ENCODE measurements at regions not wholly inside any gene's neighbourhood (a gene's known extent, or its start where the extent isn't known, plus 50 kb on each side); places are given as distances from the start of the nearest gene placed in this dataset.

- no peak for DNase-seq
- TF ChIP-seq GATA1 (IDR thresholded peaks at IDR 0.05; ENCODE audit: low read depth, low read length) (no peak), POLR2A (IDR thresholded peaks at IDR 0.05; ENCODE audit: low read length) (no peak)
Observed at GRCh38 chr6:115717472-115717871, 343.2 kb downstream of the FRK start.

GRCh38 chr6:115717062-115717461, 343.6 kb downstream of the FRK start:
- TF ChIP-seq POLR2A (IDR thresholded peaks at IDR 0.05; ENCODE audit: low read length) (no peak), GATA1 (IDR thresholded peaks at IDR 0.05; ENCODE audit: low read depth, low read length) (no peak)
- no peak for DNase-seq

GRCh38 chr6:115712291-115712961, 348.3 kb downstream of the FRK start:
- no peak for DNase-seq
- TF ChIP-seq POLR2A (IDR thresholded peaks at IDR 0.05; ENCODE audit: low read length) (no peak), GATA1 (IDR thresholded peaks at IDR 0.05; ENCODE audit: low read depth, low read length) (no peak)

GRCh38 chr6:115708850-115709249, 351.8 kb downstream of the FRK start:
- TF ChIP-seq POLR2A (IDR thresholded peaks at IDR 0.05; ENCODE audit: low read length) (no peak), GATA1 (IDR thresholded peaks at IDR 0.05; ENCODE audit: low read depth, low read length) (no peak)
- no peak for DNase-seq

GRCh38 chr6:115706981-115707380, 353.7 kb downstream of the FRK start:
- TF ChIP-seq POLR2A (IDR thresholded peaks at IDR 0.05; ENCODE audit: low read length), result no peak
- no peak for TF ChIP-seq GATA1 (IDR thresholded peaks at IDR 0.05; ENCODE audit: low read depth, low read length)
- no peak for DNase-seq

GRCh38 chr6:115706324-115706723, 354.4 kb downstream of the FRK start:
- no peak for DNase-seq
- no peak for TF ChIP-seq GATA1 (IDR thresholded peaks at IDR 0.05; ENCODE audit: low read depth, low read length)
- no peak for TF ChIP-seq POLR2A (IDR thresholded peaks at IDR 0.05; ENCODE audit: low read length)

GRCh38 chr6:115704028-115704427, 356.7 kb downstream of the FRK start:
- no peak for DNase-seq
- TF ChIP-seq GATA1 (IDR thresholded peaks at IDR 0.05; ENCODE audit: low read depth, low read length), result no peak
- TF ChIP-seq POLR2A (IDR thresholded peaks at IDR 0.05; ENCODE audit: low read length), result no peak

GRCh38 chr6:115691433-115691832, 369.3 kb downstream of the FRK start:
- no peak for TF ChIP-seq GATA1 (IDR thresholded peaks at IDR 0.05; ENCODE audit: low read depth, low read length)
- no peak for TF ChIP-seq POLR2A (IDR thresholded peaks at IDR 0.05; ENCODE audit: low read length)
- peak; percentile 61 to 83 for DNase-seq

- TF ChIP-seq GATA1 (IDR thresholded peaks at IDR 0.05; ENCODE audit: low read depth, low read length) (no peak), POLR2A (IDR thresholded peaks at IDR 0.05; ENCODE audit: low read length) (no peak)
- DNase-seq, result no peak
Observed at GRCh38 chr6:115690854-115691253, 369.8 kb downstream of the FRK start.

- no peak for TF ChIP-seq POLR2A (IDR thresholded peaks at IDR 0.05; ENCODE audit: low read length)
- TF ChIP-seq GATA1 (IDR thresholded peaks at IDR 0.05; ENCODE audit: low read depth, low read length), result no peak
- DNase-seq, result no peak
Observed at GRCh38 chr6:115681978-115682775, 378.5 kb downstream of the FRK start.

GRCh38 chr6:115680621-115681020, 380.1 kb downstream of the FRK start:
- no peak for TF ChIP-seq POLR2A (IDR thresholded peaks at IDR 0.05; ENCODE audit: low read length)
- no peak for TF ChIP-seq GATA1 (IDR thresholded peaks at IDR 0.05; ENCODE audit: low read depth, low read length)
- no peak for DNase-seq

GRCh38 chr6:115677198-115677597, 383.5 kb downstream of the FRK start:
- no peak for DNase-seq
- TF ChIP-seq POLR2A (IDR thresholded peaks at IDR 0.05; ENCODE audit: low read length) (no peak), GATA1 (IDR thresholded peaks at IDR 0.05; ENCODE audit: low read depth, low read length) (no peak)

- peak; percentile 64 to 79 for DNase-seq
- TF ChIP-seq POLR2A (IDR thresholded peaks at IDR 0.05; ENCODE audit: low read length) (no peak), GATA1 (IDR thresholded peaks at IDR 0.05; ENCODE audit: low read depth, low read length) (no peak)
Observed at GRCh38 chr6:115675443-115675842, 385.2 kb downstream of the FRK start.

GRCh38 chr6:115668781-115669180, 391.9 kb downstream of the FRK start:
- DNase-seq, result no peak

GRCh38 chr6:115668211-115668610, 392.5 kb downstream of the FRK start:
- no peak for TF ChIP-seq GATA1 (IDR thresholded peaks at IDR 0.05; ENCODE audit: low read depth, low read length)
- TF ChIP-seq POLR2A (IDR thresholded peaks at IDR 0.05; ENCODE audit: low read length), result no peak
- no peak for DNase-seq

More at GRCh38 chr6:115668781-115669180, 391.9 kb downstream of the FRK start:
- TF ChIP-seq POLR2A (IDR thresholded peaks at IDR 0.05; ENCODE audit: low read length) (no peak), GATA1 (IDR thresholded peaks at IDR 0.05; ENCODE audit: low read depth, low read length) (no peak)
